OCI-LY1 (cell line): ENCODE measurements at regions not wholly inside any gene's neighbourhood (a gene's known extent, or its start where the extent isn't known, plus 50 kb on each side); places are given as distances from the start of the nearest gene placed in this dataset.

Experiments
- H2AFZ ChIP-seq: fragments of 200-600 bp; sonication (generic), shearing (Covaris generic); 2 replicates; pipeline ENCODE4 v1.6.0; 2014; ENCODE audit warnings: antibody characterized with exemption, mild to moderate bottlenecking, low read length
- H3F3A ChIP-seq: fragments of 200-600 bp; sonication (generic), shearing (Covaris generic); 2 replicates; pipeline ENCODE4 v1.6.0; 2014; ENCODE audit warnings: mild to moderate bottlenecking, antibody characterized with exemption, low read length, moderate library complexity; ENCODE audit not compliant: insufficient read depth
- H3K27ac ChIP-seq: fragments of 200-600 bp; sonication (generic); 2 replicates; pipeline ENCODE4 v1.5.1; 2014; ENCODE audit warnings: low read length, mixed run types, mild to moderate bottlenecking, low read depth; ENCODE audit not compliant: poor library complexity, severe bottlenecking
- H3K27me3 ChIP-seq: fragments of 200-600 bp; sonication (generic); 2 replicates; pipeline ENCODE4 v1.6.0; 2014; ENCODE audit warnings: antibody characterized with exemption, mild to moderate bottlenecking, low read length, moderate library complexity; ENCODE audit not compliant: insufficient read depth
- H3K36me3 ChIP-seq: fragments of 200-600 bp; sonication (generic); 2 replicates; pipeline ENCODE4 v1.6.1; 2014; ENCODE audit warnings: mild to moderate bottlenecking, antibody characterized with exemption, low read length, moderate library complexity, mixed read lengths; ENCODE audit not compliant: insufficient read depth
- H3K4me1 ChIP-seq: fragments of 200-600 bp; sonication (generic); 2 replicates; pipeline ENCODE4 v1.5.1; 2014; ENCODE audit warnings: mild to moderate bottlenecking, low read length, moderate library complexity; ENCODE audit not compliant: insufficient read depth, severe bottlenecking
- H3K4me2 ChIP-seq: fragments of 200-600 bp; sonication (generic), shearing (Covaris generic); 2 replicates; pipeline ENCODE4 v1.6.1; 2014; ENCODE audit warnings: low read length
- H3K4me3 ChIP-seq: fragments of 200-600 bp; sonication (generic); 2 replicates; pipeline ENCODE4 v1.5.1; 2014; ENCODE audit warnings: low read length, low read depth, mild to moderate bottlenecking, mixed read lengths; ENCODE audit not compliant: poor library complexity, severe bottlenecking
- H3K79me2 ChIP-seq: fragments of 200-600 bp; shearing (Covaris generic); 2 replicates; pipeline ENCODE4 v1.6.1; 2016; ENCODE audit warnings: mixed run types, low read length, mixed read lengths; ENCODE audit not compliant: insufficient read depth
- H3K9ac ChIP-seq: fragments of 200-600 bp; sonication (generic), shearing (Covaris generic); 2 replicates; pipeline ENCODE4 v1.6.1; 2014; ENCODE audit warnings: mild to moderate bottlenecking, low read length, mixed read lengths
- H3K9me2 ChIP-seq: fragments of 200-600 bp; sonication (generic), shearing (Covaris generic); 2 replicates; pipeline ENCODE4 v1.6.1; 2014; ENCODE audit warnings: low read depth, mild to moderate bottlenecking, low read length, mixed read lengths
- H3K9me3 ChIP-seq: fragments of 200-600 bp; shearing (Covaris generic); 2 replicates; pipeline ENCODE4 v1.6.1; 2014; ENCODE audit warnings: low read length, mixed read lengths
- H4K20me1 ChIP-seq: fragments of 200-600 bp; sonication (generic), shearing (Covaris generic); 2 replicates; pipeline ENCODE4 v1.6.0; 2016; ENCODE audit warnings: mild to moderate bottlenecking, low read length; ENCODE audit not compliant: insufficient read depth
- EZH2 ChIP-seq: fragments of 200-600 bp; sonication (generic), shearing (Covaris generic); IDR thresholded peaks from 2 replicates; pipeline ENCODE4 v1.8.0; 2017; ENCODE audit warnings: borderline replicate concordance, mixed run types, mild to moderate bottlenecking, antibody characterized with exemption, low read length, moderate library complexity, mixed read lengths
- TF ChIP-seq, protein P1 (sequence below): fragments of 200-600 bp; sonication (generic), shearing (Covaris generic); IDR thresholded peaks from 2 replicates; pipeline ENCODE4 v1.5.1; 2017; ENCODE audit warnings: mild to moderate bottlenecking, antibody characterized with exemption, low read length, moderate library complexity, mixed read lengths

DNA sequence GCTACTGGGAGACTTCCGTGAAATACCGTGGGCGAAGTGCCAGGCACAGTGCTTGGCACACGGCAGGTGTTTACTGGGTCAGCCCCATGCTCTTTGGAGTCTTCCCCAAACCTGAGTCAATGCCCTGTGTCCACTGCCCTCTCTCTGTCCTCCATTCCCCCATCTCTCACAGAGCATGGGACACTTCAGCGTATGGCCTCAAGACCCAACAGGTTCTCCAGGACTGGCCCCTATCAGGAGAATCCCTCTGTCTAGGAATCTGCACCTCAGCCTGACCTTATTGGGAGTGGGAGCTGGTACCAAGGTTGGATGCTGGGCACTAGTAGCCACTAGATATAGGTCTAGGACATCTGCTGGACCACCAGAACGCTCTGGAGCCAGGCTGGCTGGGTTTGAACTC is 67.2 kb upstream of the LMO1 start:
- H2AFZ ChIP-seq = no peak overlapping the region
- no peaks in the 10 kb centered on the region for H3K79me2 ChIP-seq

DNA sequence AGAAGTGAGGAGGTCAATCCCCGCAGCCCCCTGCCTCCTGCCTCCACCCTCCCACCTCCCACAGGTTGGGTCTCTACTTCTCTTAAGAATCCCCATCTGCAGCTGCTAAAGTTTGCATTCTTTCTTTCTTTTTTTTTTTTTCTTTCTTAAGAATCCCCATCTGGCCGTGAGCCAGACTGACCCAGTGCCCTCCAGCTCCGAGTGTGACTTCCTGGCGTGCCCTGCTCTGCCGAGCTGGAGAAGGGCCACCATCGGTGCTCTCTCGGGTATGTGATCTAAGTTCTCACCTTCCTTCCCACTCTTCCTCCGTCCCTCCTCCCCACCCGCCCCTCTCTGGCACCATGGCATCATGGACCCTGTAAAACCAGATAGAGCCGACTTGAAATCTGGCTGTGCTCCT is 66.7 kb upstream of the LMO1 start:
- TF ChIP-seq, protein P1, sequence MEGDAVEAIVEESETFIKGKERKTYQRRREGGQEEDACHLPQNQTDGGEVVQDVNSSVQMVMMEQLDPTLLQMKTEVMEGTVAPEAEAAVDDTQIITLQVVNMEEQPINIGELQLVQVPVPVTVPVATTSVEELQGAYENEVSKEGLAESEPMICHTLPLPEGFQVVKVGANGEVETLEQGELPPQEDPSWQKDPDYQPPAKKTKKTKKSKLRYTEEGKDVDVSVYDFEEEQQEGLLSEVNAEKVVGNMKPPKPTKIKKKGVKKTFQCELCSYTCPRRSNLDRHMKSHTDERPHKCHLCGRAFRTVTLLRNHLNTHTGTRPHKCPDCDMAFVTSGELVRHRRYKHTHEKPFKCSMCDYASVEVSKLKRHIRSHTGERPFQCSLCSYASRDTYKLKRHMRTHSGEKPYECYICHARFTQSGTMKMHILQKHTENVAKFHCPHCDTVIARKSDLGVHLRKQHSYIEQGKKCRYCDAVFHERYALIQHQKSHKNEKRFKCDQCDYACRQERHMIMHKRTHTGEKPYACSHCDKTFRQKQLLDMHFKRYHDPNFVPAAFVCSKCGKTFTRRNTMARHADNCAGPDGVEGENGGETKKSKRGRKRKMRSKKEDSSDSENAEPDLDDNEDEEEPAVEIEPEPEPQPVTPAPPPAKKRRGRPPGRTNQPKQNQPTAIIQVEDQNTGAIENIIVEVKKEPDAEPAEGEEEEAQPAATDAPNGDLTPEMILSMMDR = no peak
- TF ChIP-seq EZH2 = no peak
- Histone ChIP-seq H3K27me3 (no peaks in the 10 kb centered on the region), H2AFZ (no peak overlapping the region), H3K36me3 (no peaks in the 10 kb centered on the region), H4K20me1 (no peaks in the 10 kb centered on the region), H3K9ac (no peak overlapping the region), H3K4me1 (no peaks in the 10 kb centered on the region), H3K9me2 (no peaks in the 10 kb centered on the region), H3K4me3 (no peak overlapping the region), H3K27ac (no peak overlapping the region), H3K79me2 (no peaks in the 10 kb centered on the region), H3K4me2 (no peak overlapping the region), H3K9me3 (no peaks in the 10 kb centered on the region), H3F3A (no peaks in the 10 kb centered on the region)

More for the DNA sequence above, 67.2 kb upstream of the LMO1 start:
- H3K9me3 ChIP-seq = no peaks in the 10 kb centered on the region
- H3K9me2 ChIP-seq = no peaks in the 10 kb centered on the region
- no peak overlapping the region for H3K4me3 ChIP-seq
- no peak overlapping the region for H3K27ac ChIP-seq
- no peaks in the 10 kb centered on the region for H3K36me3 ChIP-seq
- no peaks in the 10 kb centered on the region for H4K20me1 ChIP-seq
- no peak overlapping the region for H3K4me2 ChIP-seq
- no peak overlapping the region for H3K9ac ChIP-seq
- H3K27me3 ChIP-seq = peaks cover 2% of the 10 kb centered on the region; the same call in 1 of the 2 replicates
- H3F3A ChIP-seq = no peaks in the 10 kb centered on the region
- H3K4me1 ChIP-seq = no peaks in the 10 kb centered on the region
- TF ChIP-seq EZH2 = no peak
- TF ChIP-seq, protein P1 = no peak

DNA sequence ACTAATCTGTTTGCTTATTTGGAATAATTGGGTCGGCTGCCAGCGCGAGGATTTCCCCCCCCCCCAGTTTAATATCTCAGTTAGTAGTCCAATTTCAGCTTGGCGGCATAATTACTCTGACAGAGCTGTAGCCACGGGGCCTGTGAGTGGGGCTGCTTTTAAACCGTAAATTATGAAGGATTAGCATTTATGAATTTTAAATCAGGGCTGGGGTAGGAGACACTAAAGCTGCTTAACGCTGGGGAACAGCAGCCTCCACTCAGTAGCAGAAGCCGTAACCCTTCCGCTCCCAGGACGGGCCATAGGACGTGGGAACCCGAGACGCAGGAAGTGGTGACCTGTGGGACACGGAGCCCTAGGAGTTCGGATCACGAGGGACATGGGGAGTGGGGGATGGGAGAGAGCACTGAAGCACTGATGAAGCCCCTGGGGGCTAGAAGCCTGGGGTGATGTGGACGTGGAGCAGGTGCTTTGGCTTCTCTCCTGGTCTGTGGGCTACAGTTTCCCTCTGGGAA is 66.2 kb upstream of the LMO1 start:
- Histone ChIP-seq H3K4me3 (no peak overlapping the region), H3K4me1 (no peaks in the 10 kb centered on the region), H3K27ac (no peak overlapping the region), H4K20me1 (no peaks in the 10 kb centered on the region), H3F3A (no peaks in the 10 kb centered on the region), H3K4me2 (no peak overlapping the region), H3K79me2 (no peaks in the 10 kb centered on the region), H3K9ac (no peak overlapping the region), H3K36me3 (no peaks in the 10 kb centered on the region), H3K9me2 (no peaks in the 10 kb centered on the region), H3K9me3 (no peaks in the 10 kb centered on the region), H2AFZ (no peak overlapping the region), H3K27me3 (no peaks in the 10 kb centered on the region)
- no peak for TF ChIP-seq EZH2
- TF ChIP-seq, protein P1 = no peak
